Tibial nerve (tissue), 4 donors: ENCODE measurements at regions not wholly inside any gene's neighbourhood (a gene's known extent, or its start where the extent isn't known, plus 50 kb on each side); places are given as distances from the start of the nearest gene placed in this dataset.
"Not testable (repeated sequence)": the region's sequence is repeated elsewhere in the genome, so short reads cannot be mapped to it uniquely, and the experiment has no call there.

ENCODE experiments used
- DNase-seq, 2 donors: peaks; one replicate each; pipeline ENCODE4 v3.0.0-alpha.2; 2019; ENCODE audit warnings: low spot score in 2 of 2
- H3K27ac ChIP-seq, 4 donors: fragments of 200-600 bp; sonication (generic) in 3 of 4; one replicate each; pipeline ENCODE4 v1.5.1; 2017 to 2019; ENCODE audit warnings: mild to moderate bottlenecking in 1 of 4
- H3K27me3 ChIP-seq, 2 donors: fragments of 200-600 bp; sonication (generic) in 1 of 2; one replicate each; pipeline versions ENCODE4 v1.5.1 to v1.6.0; 2017 to 2019
- H3K36me3 ChIP-seq, 3 donors: fragments of 200-600 bp; sonication (generic); one replicate each; pipeline ENCODE4 v1.5.1; 2018 to 2019
- H3K4me1 ChIP-seq, 4 donors: fragments of 200-600 bp; sonication (generic) in 3 of 4; one replicate each; pipeline ENCODE4 v1.5.1; 2017 to 2019
- H3K4me3 ChIP-seq, 4 donors: fragments of 200-600 bp; sonication (generic) in 3 of 4; one replicate each; pipeline ENCODE4 v1.5.1; 2017 to 2019; ENCODE audit warnings: mild to moderate bottlenecking in 1 of 4, moderate library complexity in 1 of 4
- H3K9me3 ChIP-seq, 4 donors: fragments of 200-600 bp; sonication (generic) in 3 of 4; one replicate each; pipeline ENCODE4 v1.5.1; 2017 to 2019
- EP300 ChIP-seq, 2 donors: sonication (generic); formaldehyde crosslinking; IDR thresholded peaks; one replicate each; pipeline ENCODE4 v1.6.1; 2017; ENCODE audit warnings: antibody characterized with exemption in 2 of 2, mild to moderate bottlenecking in 1 of 2
- POLR2A ChIP-seq, 2 donors: fragments of 450-650 bp; IDR thresholded peaks; one replicate each; pipeline ENCODE4 v1.6.1; 2017; ENCODE audit warnings: antibody characterized with exemption in 2 of 2, mild to moderate bottlenecking in 2 of 2, moderate library complexity in 2 of 2
- WGBS, 2 donors: methylation state at CpG; one replicate each; pipeline ENCODE4 v1.1.5; 2018; 5-methylcytosine and 5-hydroxymethylcytosine counted together
- TF ChIP-seq, protein P1 (sequence below), 5 experiments: fragments of 200-600 bp in 3 of 5; fragments of 450-650 bp in 2 of 5; sonication (generic) in 3 of 5; IDR thresholded peaks; one replicate each; pipeline ENCODE4 v1.5.1; 2016 to 2019; ENCODE audit warnings: antibody characterized with exemption in 5 of 5, mild to moderate bottlenecking in 3 of 5, moderate library complexity in 2 of 5

DNA sequence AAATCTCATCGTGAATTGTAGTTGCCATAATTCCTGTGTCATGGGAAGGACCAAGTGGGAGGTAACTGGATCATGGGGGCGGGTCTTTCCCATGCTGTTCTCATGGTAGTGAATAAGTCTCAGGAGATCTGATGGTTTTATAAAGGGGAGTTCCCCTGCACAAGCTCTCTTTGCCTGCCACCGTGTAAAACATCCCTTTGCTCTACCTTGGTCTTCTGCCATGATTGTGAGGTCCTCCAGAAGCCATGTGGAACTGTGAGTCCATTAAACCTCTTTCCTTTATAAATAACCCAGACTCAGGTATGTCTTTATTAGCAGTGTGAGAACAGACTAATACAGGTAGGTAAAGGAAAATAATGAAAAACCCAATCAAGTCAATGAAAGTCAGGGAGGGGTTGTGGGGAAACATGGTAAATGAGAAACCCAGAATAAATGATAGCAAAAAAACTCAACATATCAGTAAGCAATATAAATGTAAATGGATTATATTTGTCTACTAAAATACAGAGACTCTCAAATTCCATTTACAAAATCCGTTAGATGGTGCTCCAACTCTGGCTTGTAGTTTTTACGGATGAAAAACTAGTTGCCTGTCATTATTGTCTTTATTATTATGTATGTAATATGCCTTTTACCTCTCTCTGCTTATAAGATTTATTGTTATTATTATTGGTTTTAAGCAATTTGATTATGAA lies 98.9 kb upstream of the NDUFV2 start:
- 87% methylated on average over 5 of the region's 5 CpGs for WGBS, 2 donors

DNA sequence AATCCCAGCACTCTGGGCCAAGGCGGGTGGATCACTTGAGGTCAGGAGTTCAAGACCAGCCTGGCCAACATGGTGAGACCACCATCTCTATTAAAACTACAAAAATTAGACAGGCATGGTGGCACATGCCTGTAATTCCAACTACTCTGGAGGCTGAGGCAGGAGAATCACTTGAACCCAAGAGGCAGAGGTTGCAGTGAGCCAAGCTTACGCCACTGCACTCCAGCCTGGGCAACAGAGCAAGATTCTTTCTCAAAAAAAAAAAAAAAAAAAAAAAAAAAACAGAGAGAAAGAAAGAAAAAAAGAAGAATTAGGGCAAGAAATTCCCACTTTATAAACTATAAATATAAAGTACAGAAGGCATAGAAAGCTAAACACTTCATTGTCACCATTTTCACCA lies 98.2 kb upstream of the NDUFV2 start:
- H3K9me3 ChIP-seq = peaks cover 0 to 10% (median 0%) of the 10 kb centered on the region in 4 donors
- not testable (repeated sequence) for H3K27me3 ChIP-seq, DNase-seq, H3K4me1 ChIP-seq, H3K4me3 ChIP-seq, H3K27ac ChIP-seq, H3K36me3 ChIP-seq
- WGBS, 2 donors = 98 to 100% methylated on average over 2 of the region's 2 CpGs

More for the DNA sequence above, 98.9 kb upstream of the NDUFV2 start:
- TF ChIP-seq, protein P1, sequence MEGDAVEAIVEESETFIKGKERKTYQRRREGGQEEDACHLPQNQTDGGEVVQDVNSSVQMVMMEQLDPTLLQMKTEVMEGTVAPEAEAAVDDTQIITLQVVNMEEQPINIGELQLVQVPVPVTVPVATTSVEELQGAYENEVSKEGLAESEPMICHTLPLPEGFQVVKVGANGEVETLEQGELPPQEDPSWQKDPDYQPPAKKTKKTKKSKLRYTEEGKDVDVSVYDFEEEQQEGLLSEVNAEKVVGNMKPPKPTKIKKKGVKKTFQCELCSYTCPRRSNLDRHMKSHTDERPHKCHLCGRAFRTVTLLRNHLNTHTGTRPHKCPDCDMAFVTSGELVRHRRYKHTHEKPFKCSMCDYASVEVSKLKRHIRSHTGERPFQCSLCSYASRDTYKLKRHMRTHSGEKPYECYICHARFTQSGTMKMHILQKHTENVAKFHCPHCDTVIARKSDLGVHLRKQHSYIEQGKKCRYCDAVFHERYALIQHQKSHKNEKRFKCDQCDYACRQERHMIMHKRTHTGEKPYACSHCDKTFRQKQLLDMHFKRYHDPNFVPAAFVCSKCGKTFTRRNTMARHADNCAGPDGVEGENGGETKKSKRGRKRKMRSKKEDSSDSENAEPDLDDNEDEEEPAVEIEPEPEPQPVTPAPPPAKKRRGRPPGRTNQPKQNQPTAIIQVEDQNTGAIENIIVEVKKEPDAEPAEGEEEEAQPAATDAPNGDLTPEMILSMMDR (IDR thresholded peaks at IDR 0.05) = no peak
- TF ChIP-seq POLR2A (IDR thresholded peaks at IDR 0.05) (no peak), EP300 (IDR thresholded peaks at IDR 0.05) (no peak)
- Histone ChIP-seq H3K27ac (no peak overlapping the region), H3K27me3 (no peaks in the 10 kb centered on the region), H3K9me3 (peaks cover 0 to 10% (median 0%) of the 10 kb centered on the region in 4 donors), H3K4me3 (no peak overlapping the region), H3K4me1 (peaks cover 0 to 4% (median 0%) of the 10 kb centered on the region in 4 donors), H3K36me3 (no peaks in the 10 kb centered on the region)
- DNase-seq = no peak

DNA sequence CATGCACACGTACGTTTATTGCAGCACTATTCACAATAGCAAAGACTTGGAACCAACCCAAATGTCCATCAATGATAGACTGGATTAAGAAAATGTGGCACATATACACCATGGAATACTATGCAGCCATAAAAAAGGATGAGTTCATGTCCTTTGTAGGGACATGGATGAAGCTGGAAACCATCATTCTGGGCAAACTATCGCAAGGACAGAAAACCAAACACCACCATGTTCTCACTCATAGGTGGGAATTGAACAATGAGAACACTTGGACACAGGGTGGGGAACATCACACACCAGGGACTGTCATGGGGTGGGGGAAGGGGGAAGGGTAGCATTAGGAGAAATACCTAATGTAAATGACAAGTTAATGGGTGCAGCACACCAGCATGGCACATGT lies 94.8 kb upstream of the NDUFV2 start:
- not testable (repeated sequence) for H3K36me3 ChIP-seq, H3K27me3 ChIP-seq, H3K4me3 ChIP-seq, DNase-seq, H3K27ac ChIP-seq, H3K4me1 ChIP-seq
- WGBS, 2 donors = 74 to 91% methylated on average over 3 of the region's 3 CpGs
- peaks cover 0 to 10% (median 0%) of the 10 kb centered on the region in 4 donors for H3K9me3 ChIP-seq

DNA sequence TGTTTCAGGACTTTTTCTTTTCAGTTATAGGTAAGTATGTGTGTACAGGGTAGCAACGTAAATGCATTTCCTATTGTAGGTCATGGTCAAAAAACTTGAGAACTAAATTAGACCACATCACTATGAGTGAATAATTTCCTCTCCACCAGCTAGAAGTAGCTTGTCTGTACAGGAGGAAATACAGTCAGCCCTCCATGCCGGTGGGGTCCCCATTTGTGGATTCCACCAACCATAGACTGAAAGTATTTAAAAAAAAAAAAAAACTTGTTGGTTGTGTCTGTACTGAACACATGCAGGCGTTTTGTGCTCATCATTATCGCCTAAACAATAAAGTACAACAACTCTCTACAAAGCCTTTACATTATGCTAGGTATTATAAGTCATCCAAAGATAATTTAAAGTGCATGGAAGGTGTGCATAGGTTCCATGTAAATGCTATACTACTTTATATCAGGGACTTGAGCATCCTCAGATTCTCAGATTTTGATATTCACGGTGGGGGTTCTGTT lies 94.2 kb upstream of the NDUFV2 start:
- Histone ChIP-seq H3K27ac (no peak overlapping the region), H3K27me3 (no peaks in the 10 kb centered on the region), H3K9me3 (peaks cover 0 to 10% (median 0%) of the 10 kb centered on the region in 4 donors), H3K4me3 (no peak overlapping the region), H3K4me1 (no peaks in the 10 kb centered on the region), H3K36me3 (no peaks in the 10 kb centered on the region)
- DNase-seq = no peak
- 82 to 85% methylated on average over 5 of the region's 5 CpGs for WGBS, 2 donors
- TF ChIP-seq POLR2A (IDR thresholded peaks at IDR 0.05) (no peak), EP300 (IDR thresholded peaks at IDR 0.05) (no peak)
- TF ChIP-seq, protein P1 (IDR thresholded peaks at IDR 0.05) = no peak

DNA sequence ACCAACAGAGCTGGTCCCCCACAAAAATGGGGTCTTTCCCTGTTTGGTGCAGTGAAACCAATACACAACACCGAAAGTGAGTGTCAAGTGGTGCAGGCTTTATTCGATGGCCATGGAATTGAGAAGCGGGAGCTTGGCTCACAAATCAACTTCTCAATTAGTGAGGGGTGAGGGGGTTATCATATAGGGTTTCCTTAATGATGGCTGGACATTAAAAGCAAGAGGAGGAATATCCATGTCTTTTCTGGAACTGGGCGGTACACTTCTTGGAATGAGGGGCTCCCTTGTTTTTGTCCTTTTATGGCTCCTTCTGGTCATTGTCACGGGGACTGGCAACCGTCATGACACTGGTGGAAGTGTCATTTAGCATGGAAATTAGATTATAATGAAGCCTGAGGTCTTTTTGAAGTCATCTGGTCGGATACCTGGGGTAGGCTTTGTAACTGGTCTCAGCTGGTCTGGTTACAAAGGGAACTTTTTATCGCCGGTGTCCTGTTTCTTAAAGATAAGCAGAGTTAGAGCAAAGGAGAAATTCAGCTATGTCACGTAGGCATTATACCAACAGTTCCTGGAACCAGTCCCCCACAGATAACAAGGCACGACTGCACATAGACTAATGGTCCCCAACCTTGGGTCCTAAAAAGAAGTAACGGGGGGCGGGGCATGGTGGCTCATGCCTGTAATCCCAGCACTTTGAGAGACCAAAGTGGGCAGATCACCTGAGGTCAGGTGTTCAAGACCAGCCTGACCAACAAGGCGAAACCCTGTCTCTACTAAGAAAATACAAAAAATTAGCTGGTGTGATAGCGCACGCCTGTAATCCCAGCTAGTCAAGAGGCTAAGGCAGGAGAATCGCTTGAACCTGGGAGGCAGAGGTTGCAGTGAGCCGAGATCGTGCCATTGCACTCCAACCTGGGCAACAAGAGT lies 93.5 kb upstream of the NDUFV2 start:
- Histone ChIP-seq H3K4me1 (no peaks in the 10 kb centered on the region), H3K27me3 (no peaks in the 10 kb centered on the region), H3K9me3 (peaks cover 0 to 2% (median 0%) of the 10 kb centered on the region in 4 donors), H3K27ac (no peak overlapping the region), H3K36me3 (no peaks in the 10 kb centered on the region), H3K4me3 (no peak overlapping the region)
- DNase-seq = no peak
- WGBS, 2 donors = 74 to 79% methylated on average over 19 of the region's 19 CpGs
- TF ChIP-seq, protein P1 (IDR thresholded peaks at IDR 0.05) = no peak
- TF ChIP-seq POLR2A (IDR thresholded peaks at IDR 0.05) (no peak), EP300 (IDR thresholded peaks at IDR 0.05) (no peak)
